Sigmoid colon (tissue), 4 donors: ENCODE measurements at regions not wholly inside any gene's neighbourhood (a gene's known extent, or its start where the extent isn't known, plus 50 kb on each side); places are given as distances from the start of the nearest gene placed in this dataset.

ENCODE experiments used
- CTCF ChIP-seq, 4 experiments: fragments of 450-650 bp in 3 of 4; fragments of 200-600 bp in 1 of 4; IDR thresholded peaks; one replicate each; pipeline ENCODE4 v1.5.1; 2016 to 2019; ENCODE audit warnings: antibody characterized with exemption in 4 of 4, mild to moderate bottlenecking in 3 of 4, moderate library complexity in 2 of 4
- EP300 ChIP-seq, 4 donors: sonication (generic); formaldehyde crosslinking; IDR thresholded peaks; one replicate each; pipeline ENCODE4 v1.6.1; 2017; ENCODE audit warnings: antibody characterized with exemption in 4 of 4

GRCh38 chr5:78705826-78706225 is 57.3 kb upstream of the LHFPL2 start:
- no peak for TF ChIP-seq CTCF (IDR thresholded peaks at IDR 0.05)
- no peak for TF ChIP-seq EP300 (IDR thresholded peaks at IDR 0.05)
